H1 (cell line): ENCODE measurements at regions not wholly inside any gene's neighbourhood (a gene's known extent, or its start where the extent isn't known, plus 50 kb on each side); places are given as distances from the start of the nearest gene placed in this dataset.

Experiments used
- BACH1 ChIP-seq: IDR thresholded peaks from 2 replicates; pipeline ENCODE4 v1.6.1; 2012; ENCODE audit warnings: low read length, improper control_type of control experiment
- CBX8 ChIP-seq: fragments of 300-800, 300-1000 bp; sonication (generic); IDR thresholded peaks from 2 replicates; pipeline ENCODE4 v1.7.1; 2016; ENCODE audit warnings: low read depth, low read length, borderline replicate concordance
- CHD1 ChIP-seq: IDR thresholded peaks from 2 replicates; pipeline ENCODE4 v1.6.1; 2012; ENCODE audit warnings: low read depth, low read length, improper control_type of control experiment
- CREB1 ChIP-seq: IDR thresholded peaks from 2 replicates; pipeline ENCODE4 v1.6.1; 2012; ENCODE audit warnings: inconsistent platforms
- CTBP2 ChIP-seq: IDR thresholded peaks from 2 replicates; pipeline ENCODE4 v1.7.0; 2011; ENCODE audit warnings: borderline replicate concordance, mild to moderate bottlenecking, moderate library complexity, mixed read lengths, low read length; ENCODE audit not compliant: insufficient read depth, insufficient read length
- EZH2 ChIP-seq: fragments of 200-600 bp; sonication (generic); IDR thresholded peaks from 2 replicates; pipeline ENCODE4 v1.7.1; 2012; ENCODE audit warnings: low read depth, mild to moderate bottlenecking, moderate library complexity, low read length, inconsistent platforms; ENCODE audit not compliant: severe bottlenecking
- KDM5A ChIP-seq: fragments of 200-600 bp; IDR thresholded peaks from 2 replicates; pipeline ENCODE4 v1.7.1; 2012; ENCODE audit warnings: mild to moderate bottlenecking, low read length, inconsistent platforms, mixed read lengths
- NANOG ChIP-seq: IDR thresholded peaks from 2 replicates; pipeline ENCODE4 v1.6.1; 2011; ENCODE audit warnings: low read length, low read depth, mild to moderate bottlenecking, inconsistent platforms; ENCODE audit not compliant: insufficient read depth, poor library complexity, severe bottlenecking
- PHF8 ChIP-seq: fragments of 200-600 bp; sonication (generic); conservative IDR thresholded peaks from 2 replicates; pipeline ENCODE4 v1.7.1; 2012; ENCODE audit warnings: low read depth, mild to moderate bottlenecking, inconsistent platforms, low read length, moderate library complexity
- POLR2AphosphoS5 ChIP-seq: IDR thresholded peaks from 2 replicates; pipeline ENCODE4 v1.6.1; 2011; ENCODE audit warnings: low read depth, low read length
- POU5F1 ChIP-seq: IDR thresholded peaks from 2 replicates; pipeline ENCODE4 v1.6.1; 2011; ENCODE audit warnings: low read depth, mild to moderate bottlenecking, low read length, moderate library complexity
- RNF2 ChIP-seq: fragments of 200-900, 300-1000 bp; sonication (generic); IDR thresholded peaks from 2 replicates; pipeline ENCODE4 v1.7.1; 2016; ENCODE audit warnings: borderline replicate concordance, low read depth, mild to moderate bottlenecking, antibody characterized with exemption, low read length; ENCODE audit not compliant: poor library complexity, severe bottlenecking; ENCODE audit errors: missing control alignments
- RXRA ChIP-seq: IDR thresholded peaks from 2 replicates; pipeline ENCODE4 v1.6.1; 2011; ENCODE audit warnings: low read depth, mild to moderate bottlenecking, low read length, moderate library complexity; ENCODE audit not compliant: insufficient read depth
- SIRT6 ChIP-seq: IDR thresholded peaks from one replicate; pipeline ENCODE4 v1.7.1; 2012; ENCODE audit warnings: low read length, inconsistent platforms
- SIX5 ChIP-seq: IDR thresholded peaks from 2 replicates; pipeline ENCODE4 v1.6.1; 2011; ENCODE audit warnings: mild to moderate bottlenecking, low read depth, low read length
- SP4 ChIP-seq: IDR thresholded peaks from 2 replicates; pipeline ENCODE4 v1.6.1; 2012; ENCODE audit warnings: low read length, inconsistent platforms
- TCF12 ChIP-seq: IDR thresholded peaks from 2 replicates; pipeline ENCODE4 v1.6.1; 2011; ENCODE audit warnings: low read depth, mild to moderate bottlenecking, low read length
- TEAD4 ChIP-seq: IDR thresholded peaks from 2 replicates; pipeline ENCODE4 v1.6.1; 2012; ENCODE audit warnings: low read depth, low read length, inconsistent platforms, mixed read lengths
- ZNF274 ChIP-seq: IDR thresholded peaks from 2 replicates; pipeline ENCODE4 v1.7.0; 2012; ENCODE audit warnings: low read length, borderline replicate concordance; ENCODE audit errors: extremely low read depth

DNA sequence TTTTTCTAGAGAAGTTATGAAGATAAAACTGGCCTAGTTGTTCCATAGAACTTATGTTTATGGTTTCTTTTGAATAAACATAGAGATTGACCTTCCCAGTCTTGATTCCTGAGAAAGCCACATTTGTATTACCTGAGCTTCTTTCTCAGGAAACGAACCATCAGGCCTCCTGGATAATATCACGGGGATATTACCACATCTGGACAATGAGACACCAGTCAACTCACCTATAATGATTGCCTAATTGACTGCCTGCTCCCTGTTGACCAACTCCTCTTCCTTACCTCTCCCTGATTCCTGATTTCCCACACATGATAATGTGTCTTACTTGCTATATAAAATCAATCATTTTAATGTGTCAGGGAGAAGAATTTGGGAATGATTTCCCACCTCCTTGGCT lies 822.7 kb downstream of the LRFN5 start (continued):
- TF ChIP-seq CBX8, result no peak
- no peak for TF ChIP-seq BACH1
- TF ChIP-seq ZNF274, result no peak
- no peak for TF ChIP-seq TCF12
- no peak for TF ChIP-seq EZH2
- no peak for TF ChIP-seq RXRA
- TF ChIP-seq SIRT6, result no peak
- TF ChIP-seq TEAD4, result no peak
- no peak for TF ChIP-seq POU5F1
- TF ChIP-seq RNF2, result no peak
- TF ChIP-seq NANOG, result no peak
- no peak for TF ChIP-seq SIX5
- no peak for TF ChIP-seq KDM5A
- TF ChIP-seq PHF8, result no peak
- no peak for TF ChIP-seq SP4
- no peak for TF ChIP-seq CTBP2
- TF ChIP-seq CREB1, result no peak
- TF ChIP-seq CHD1, result no peak
- no peak for TF ChIP-seq POLR2AphosphoS5
- TF ChIP-seq, all 59 proteins: peak for 0
